K562 (cell line): ENCODE measurements at regions not wholly inside any gene's neighbourhood (a gene's known extent, or its start where the extent isn't known, plus 50 kb on each side); places are given as distances from the start of the nearest gene placed in this dataset.

Source experiments
- ATAC-seq: fragments of 200-7000 bp; cut with Tn5 transposase; 3 replicates; pipeline ENCODE4 v1.9.1; 2020; ENCODE audit warnings: moderate library complexity
- BruUV-seq: library from RNA; stranded (reverse); fragments of 400-500 nt; replicated peaks from 2 replicates; lab custom pipeline; 2021; lab: Mats Ljungman, UMichigan
- CTCF ChIA-PET: fragments of 300-600 bp; formaldehyde crosslinking; extraction: SDS; loops from one replicate; lab custom pipeline; 2021; ENCODE audit warnings: low intra/inter-chr PET ratio; lab: Yijun Ruan, JAX
- POLR2A ChIA-PET: fragments of 300-600, 350-650 bp; sonication (Branson Sonifier 250); formaldehyde crosslinking; extraction: SDS; loops from one replicate; lab custom pipeline; 2021; ENCODE audit warnings: antibody characterized with exemption, inconsistent platforms; lab: Yijun Ruan, JAX
- DNase-seq, 4 experiments: peaks; one replicate each; pipeline versions ENCODE4 v3.0.0 to v3.0.0-alpha.2; 2011 to 2018; ENCODE audit warnings: low spot score in 3 of 4, mixed read lengths in 3 of 4; ENCODE audit errors: extremely low read depth in 1 of 4
- FAIRE-seq: peaks from 2 replicates; lab custom pipeline; 2011; peaks lifted over from hg19 to GRCh38; lab: Jason Lieb, UNC
- H2AFZ ChIP-seq: 2 replicates; pipeline ENCODE4 v1.6.0; 2011; ENCODE audit warnings: low read depth, low read length, control low read depth, inconsistent platforms
- H3K27ac ChIP-seq: fragments of 200-600 bp; 3 replicates; pipeline ENCODE4 v1.8.0; 2011; ENCODE audit warnings: low read depth, mild to moderate bottlenecking, control low read depth, inconsistent platforms, low read length, moderate library complexity, mixed read lengths; ENCODE audit errors: extremely low read depth
- H3K27me3 ChIP-seq, 2 experiments: fragments of 300-600 bp in 1 of 2; 2 replicates in 1 of 2; 3 replicates in 1 of 2; pipeline versions ENCODE4 v1.6.0 to v1.8.0; 2011; ENCODE audit warnings: inconsistent platforms in 2 of 2, low read length in 2 of 2, mild to moderate bottlenecking in 1 of 2, mixed read lengths in 1 of 2, moderate library complexity in 1 of 2; ENCODE audit not compliant: control insufficient read depth in 2 of 2, insufficient read depth in 2 of 2
- H3K36me3 ChIP-seq: fragments of 300-600 bp; 3 replicates; pipeline ENCODE4 v1.8.0; 2011; ENCODE audit warnings: mild to moderate bottlenecking, low read length, inconsistent platforms; ENCODE audit not compliant: control insufficient read depth, insufficient read depth
- H3K4me1 ChIP-seq, 2 experiments: fragments of 200-600 bp in 1 of 2; replicated peaks in 1 of 2; 2 replicates in 1 of 2; 3 replicates in 1 of 2; pipeline versions ENCODE4 v1.5.1 to v1.8.0; 2011; ENCODE audit warnings: inconsistent platforms in 2 of 2, low read length in 2 of 2, mild to moderate bottlenecking in 1 of 2, mixed read lengths in 1 of 2, moderate library complexity in 1 of 2; ENCODE audit not compliant: control insufficient read depth in 2 of 2, insufficient read depth in 2 of 2
- H3K4me2 ChIP-seq: 2 replicates; pipeline ENCODE4 v1.6.1; 2011; ENCODE audit warnings: low read length, control low read depth, inconsistent platforms, mixed read lengths; ENCODE audit not compliant: insufficient read depth
- H3K4me3 ChIP-seq: fragments of 200-600 bp; sonication (generic), shearing (Covaris generic); 2 replicates; pipeline ENCODE4 v1.5.1; 2016; ENCODE audit warnings: control low read depth, inconsistent platforms
- H3K79me2 ChIP-seq: fragments of 200-600 bp; 3 replicates; pipeline ENCODE4 v1.8.0; 2011; ENCODE audit warnings: low read length, inconsistent platforms; ENCODE audit not compliant: control insufficient read depth, insufficient read depth
- H3K9ac ChIP-seq, 2 experiments: 2 replicates each; pipeline versions ENCODE4 v1.6.0 to v1.6.1; 2011; ENCODE audit warnings: low read depth in 2 of 2, low read length in 2 of 2, control low read depth in 1 of 2, inconsistent platforms in 1 of 2, mild to moderate bottlenecking in 1 of 2, mixed read lengths in 1 of 2; ENCODE audit not compliant: insufficient read depth in 1 of 2
- H3K9me1 ChIP-seq: one replicate; pipeline ENCODE4 v1.6.0; 2011; ENCODE audit warnings: inconsistent platforms, mild to moderate bottlenecking, low read length, moderate library complexity; ENCODE audit not compliant: control insufficient read depth, insufficient read depth
- H3K9me3 ChIP-seq: replicated peaks from 2 replicates; pipeline ENCODE4 v1.5.1; 2011; ENCODE audit warnings: low read depth, low read length, inconsistent platforms; ENCODE audit not compliant: control insufficient read depth, insufficient read depth
- H4K20me1 ChIP-seq: replicated peaks from 2 replicates; pipeline ENCODE4 v1.6.1; 2011; ENCODE audit warnings: low read length, inconsistent platforms, mixed read lengths; ENCODE audit not compliant: control insufficient read depth, insufficient read depth
- ARHGAP35 ChIP-seq: fragments of 450-650 bp; IDR thresholded peaks from 2 replicates; pipeline ENCODE4 v1.6.1; 2018; ENCODE audit not compliant: partially characterized antibody
- DMBX1 ChIP-seq: fragments of 250-450 bp; sonication (Bioruptor Pico); IDR thresholded peaks from 2 replicates; pipeline ENCODE4 v1.8.0; 2022; ENCODE audit warnings: inconsistent platforms, mild to moderate bottlenecking, moderate library complexity, borderline replicate concordance
- ELF1 ChIP-seq: fragments of 200-800 bp; sonication (Bioruptor generic); IDR thresholded peaks from 2 replicates; pipeline ENCODE4 v1.6.1; 2016; ENCODE audit warnings: missing genetic modification characterization, missing compliant biosample characterization
- MIER1 ChIP-seq: fragments of 450-650 bp; IDR thresholded peaks from 2 replicates; pipeline ENCODE4 v1.6.1; 2016; ENCODE audit warnings: antibody characterized with exemption, mild to moderate bottlenecking, low read depth
- PURB ChIP-seq: sonication (generic); formaldehyde crosslinking; IDR thresholded peaks from 2 replicates; pipeline ENCODE4 v1.9.0; 2021; ENCODE audit warnings: low read depth, mild to moderate bottlenecking, missing genetic modification reagents
- ZNF24 ChIP-seq: fragments of 450-650 bp; IDR thresholded peaks from 2 replicates; pipeline ENCODE4 v1.6.1; 2016
- ZNF444 ChIP-seq: fragments of 250-450 bp; sonication (Bioruptor Pico); IDR thresholded peaks from 2 replicates; pipeline ENCODE4 v1.4.0; 2020; ENCODE audit warnings: mild to moderate bottlenecking, moderate library complexity
- WGBS: fragments of 100-300 bp; shearing (Covaris generic); methylation state at CpG from one replicate; pipeline ENCODE4 v1.1.6; 2016; ENCODE audit warnings: low coverage, mixed read lengths; ENCODE audit not compliant: insufficient coverage; ENCODE audit errors: missing lambda C conversion rate; 5-methylcytosine and 5-hydroxymethylcytosine counted together
- in situ Hi-C: fragments of 300-500 bp; cut with MboI; formaldehyde crosslinking; loops from 4 replicates; pipeline ENCODE4 v1.15.0; 2018; ENCODE audit warnings: inconsistent platforms, mixed read lengths
- intact Hi-C: fragments of 100-400 bp; cut with micrococcal nuclease; formaldehyde crosslinking; loops from 2 replicates; pipeline ENCODE4 v1.14.2; 2022
- TF ChIP-seq, protein P1 (sequence below): fragments of 250-450 bp; sonication (Bioruptor Pico); IDR thresholded peaks from 2 replicates; pipeline ENCODE4 v1.4.0; 2020; ENCODE audit warnings: mild to moderate bottlenecking, moderate library complexity
- TF ChIP-seq, protein P2 (sequence below): fragments of 450-650 bp; formaldehyde crosslinking; IDR thresholded peaks from 2 replicates; pipeline ENCODE4 v1.4.0; 2020; ENCODE audit warnings: mild to moderate bottlenecking, moderate library complexity
- TF ChIP-seq, protein P3 (sequence below): sonication (generic); formaldehyde crosslinking; IDR thresholded peaks from 2 replicates; pipeline ENCODE4 v1.8.0; 2022; ENCODE audit warnings: missing genetic modification reagents, mild to moderate bottlenecking, borderline replicate concordance
- TF ChIP-seq, protein P4 (sequence below): fragments of 200-800 bp; sonication (Bioruptor generic); IDR thresholded peaks from 2 replicates; pipeline ENCODE4 v1.6.1; 2016; ENCODE audit warnings: missing genetic modification characterization, missing compliant biosample characterization

DNA sequence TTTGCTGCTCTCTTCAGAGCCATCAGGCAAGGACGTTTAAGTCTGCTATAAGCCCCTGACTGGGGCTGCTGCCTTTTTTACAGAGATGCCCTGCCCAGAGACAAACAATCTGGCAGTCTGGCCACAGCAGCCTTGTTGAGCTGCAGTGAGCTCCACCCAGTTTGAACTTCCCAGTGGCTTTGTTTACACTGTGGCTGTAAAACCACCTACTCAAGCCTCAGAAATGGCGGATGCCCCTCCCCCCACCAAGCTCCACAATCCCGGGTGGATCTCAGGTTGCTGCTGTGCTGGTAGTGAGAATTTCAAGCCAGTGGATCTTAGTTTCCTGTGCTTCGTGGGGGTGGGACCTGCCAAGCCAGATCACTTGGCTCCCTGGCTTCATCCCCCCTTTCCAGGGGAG, 59.7 kb upstream of the SNCAIP start:
- in situ Hi-C loops, result no loop called here
- no peak for TF ChIP-seq ZNF24
- TF ChIP-seq, protein P1, sequence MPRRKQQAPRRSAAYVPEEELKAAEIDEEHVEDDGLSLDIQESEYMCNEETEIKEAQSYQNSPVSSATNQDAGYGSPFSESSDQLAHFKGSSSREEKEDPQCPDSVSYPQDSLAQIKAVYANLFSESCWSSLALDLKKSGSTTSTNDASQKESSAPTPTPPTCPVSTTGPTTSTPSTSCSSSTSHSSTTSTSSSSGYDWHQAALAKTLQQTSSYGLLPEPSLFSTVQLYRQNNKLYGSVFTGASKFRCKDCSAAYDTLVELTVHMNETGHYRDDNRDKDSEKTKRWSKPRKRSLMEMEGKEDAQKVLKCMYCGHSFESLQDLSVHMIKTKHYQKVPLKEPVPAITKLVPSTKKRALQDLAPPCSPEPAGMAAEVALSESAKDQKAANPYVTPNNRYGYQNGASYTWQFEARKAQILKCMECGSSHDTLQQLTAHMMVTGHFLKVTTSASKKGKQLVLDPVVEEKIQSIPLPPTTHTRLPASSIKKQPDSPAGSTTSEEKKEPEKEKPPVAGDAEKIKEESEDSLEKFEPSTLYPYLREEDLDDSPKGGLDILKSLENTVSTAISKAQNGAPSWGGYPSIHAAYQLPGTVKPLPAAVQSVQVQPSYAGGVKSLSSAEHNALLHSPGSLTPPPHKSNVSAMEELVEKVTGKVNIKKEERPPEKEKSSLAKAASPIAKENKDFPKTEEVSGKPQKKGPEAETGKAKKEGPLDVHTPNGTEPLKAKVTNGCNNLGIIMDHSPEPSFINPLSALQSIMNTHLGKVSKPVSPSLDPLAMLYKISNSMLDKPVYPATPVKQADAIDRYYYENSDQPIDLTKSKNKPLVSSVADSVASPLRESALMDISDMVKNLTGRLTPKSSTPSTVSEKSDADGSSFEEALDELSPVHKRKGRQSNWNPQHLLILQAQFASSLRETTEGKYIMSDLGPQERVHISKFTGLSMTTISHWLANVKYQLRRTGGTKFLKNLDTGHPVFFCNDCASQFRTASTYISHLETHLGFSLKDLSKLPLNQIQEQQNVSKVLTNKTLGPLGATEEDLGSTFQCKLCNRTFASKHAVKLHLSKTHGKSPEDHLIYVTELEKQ, result no peak
- TF ChIP-seq ZNF444 (CRISPR knock-in tag), result no peak
- TF ChIP-seq, protein P2, sequence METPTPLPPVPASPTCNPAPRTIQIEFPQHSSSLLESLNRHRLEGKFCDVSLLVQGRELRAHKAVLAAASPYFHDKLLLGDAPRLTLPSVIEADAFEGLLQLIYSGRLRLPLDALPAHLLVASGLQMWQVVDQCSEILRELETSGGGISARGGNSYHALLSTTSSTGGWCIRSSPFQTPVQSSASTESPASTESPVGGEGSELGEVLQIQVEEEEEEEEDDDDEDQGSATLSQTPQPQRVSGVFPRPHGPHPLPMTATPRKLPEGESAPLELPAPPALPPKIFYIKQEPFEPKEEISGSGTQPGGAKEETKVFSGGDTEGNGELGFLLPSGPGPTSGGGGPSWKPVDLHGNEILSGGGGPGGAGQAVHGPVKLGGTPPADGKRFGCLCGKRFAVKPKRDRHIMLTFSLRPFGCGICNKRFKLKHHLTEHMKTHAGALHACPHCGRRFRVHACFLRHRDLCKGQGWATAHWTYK (CRISPR knock-in tag), result no peak
- no peak for TF ChIP-seq PURB (CRISPR knock-in tag)
- no peak for TF ChIP-seq ARHGAP35
- TF ChIP-seq, protein P3, sequence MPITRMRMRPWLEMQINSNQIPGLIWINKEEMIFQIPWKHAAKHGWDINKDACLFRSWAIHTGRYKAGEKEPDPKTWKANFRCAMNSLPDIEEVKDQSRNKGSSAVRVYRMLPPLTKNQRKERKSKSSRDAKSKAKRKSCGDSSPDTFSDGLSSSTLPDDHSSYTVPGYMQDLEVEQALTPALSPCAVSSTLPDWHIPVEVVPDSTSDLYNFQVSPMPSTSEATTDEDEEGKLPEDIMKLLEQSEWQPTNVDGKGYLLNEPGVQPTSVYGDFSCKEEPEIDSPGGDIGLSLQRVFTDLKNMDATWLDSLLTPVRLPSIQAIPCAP, result no peak
- TF ChIP-seq ELF1 (tag), result no peak
- TF ChIP-seq, protein P4, sequence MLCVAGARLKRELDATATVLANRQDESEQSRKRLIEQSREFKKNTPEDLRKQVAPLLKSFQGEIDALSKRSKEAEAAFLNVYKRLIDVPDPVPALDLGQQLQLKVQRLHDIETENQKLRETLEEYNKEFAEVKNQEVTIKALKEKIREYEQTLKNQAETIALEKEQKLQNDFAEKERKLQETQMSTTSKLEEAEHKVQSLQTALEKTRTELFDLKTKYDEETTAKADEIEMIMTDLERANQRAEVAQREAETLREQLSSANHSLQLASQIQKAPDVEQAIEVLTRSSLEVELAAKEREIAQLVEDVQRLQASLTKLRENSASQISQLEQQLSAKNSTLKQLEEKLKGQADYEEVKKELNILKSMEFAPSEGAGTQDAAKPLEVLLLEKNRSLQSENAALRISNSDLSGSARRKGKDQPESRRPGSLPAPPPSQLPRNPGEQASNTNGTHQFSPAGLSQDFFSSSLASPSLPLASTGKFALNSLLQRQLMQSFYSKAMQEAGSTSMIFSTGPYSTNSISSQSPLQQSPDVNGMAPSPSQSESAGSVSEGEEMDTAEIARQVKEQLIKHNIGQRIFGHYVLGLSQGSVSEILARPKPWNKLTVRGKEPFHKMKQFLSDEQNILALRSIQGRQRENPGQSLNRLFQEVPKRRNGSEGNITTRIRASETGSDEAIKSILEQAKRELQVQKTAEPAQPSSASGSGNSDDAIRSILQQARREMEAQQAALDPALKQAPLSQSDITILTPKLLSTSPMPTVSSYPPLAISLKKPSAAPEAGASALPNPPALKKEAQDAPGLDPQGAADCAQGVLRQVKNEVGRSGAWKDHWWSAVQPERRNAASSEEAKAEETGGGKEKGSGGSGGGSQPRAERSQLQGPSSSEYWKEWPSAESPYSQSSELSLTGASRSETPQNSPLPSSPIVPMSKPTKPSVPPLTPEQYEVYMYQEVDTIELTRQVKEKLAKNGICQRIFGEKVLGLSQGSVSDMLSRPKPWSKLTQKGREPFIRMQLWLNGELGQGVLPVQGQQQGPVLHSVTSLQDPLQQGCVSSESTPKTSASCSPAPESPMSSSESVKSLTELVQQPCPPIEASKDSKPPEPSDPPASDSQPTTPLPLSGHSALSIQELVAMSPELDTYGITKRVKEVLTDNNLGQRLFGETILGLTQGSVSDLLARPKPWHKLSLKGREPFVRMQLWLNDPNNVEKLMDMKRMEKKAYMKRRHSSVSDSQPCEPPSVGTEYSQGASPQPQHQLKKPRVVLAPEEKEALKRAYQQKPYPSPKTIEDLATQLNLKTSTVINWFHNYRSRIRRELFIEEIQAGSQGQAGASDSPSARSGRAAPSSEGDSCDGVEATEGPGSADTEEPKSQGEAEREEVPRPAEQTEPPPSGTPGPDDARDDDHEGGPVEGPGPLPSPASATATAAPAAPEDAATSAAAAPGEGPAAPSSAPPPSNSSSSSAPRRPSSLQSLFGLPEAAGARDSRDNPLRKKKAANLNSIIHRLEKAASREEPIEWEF (CRISPR knock-in tag), result no peak
- no peak for TF ChIP-seq DMBX1 (CRISPR knock-in tag)
- TF ChIP-seq MIER1, result no peak
- H3K9ac ChIP-seq, result no peak overlapping the region
- no peak overlapping the region for H3K4me3 ChIP-seq
- no peaks in the 10 kb centered on the region for H3K36me3 ChIP-seq
- FAIRE-seq (no peak), ATAC-seq (no peak), DNase-seq (no peak)
- BruUV-seq, result no TSS peak
- WGBS, result 0% methylated on average over 4 of the region's 4 CpGs
- no peaks in the 10 kb centered on the region; the same call in 1 of the 2 replicates for H3K9me3 ChIP-seq
- intact Hi-C loops, result no loop called here
- H4K20me1 ChIP-seq, result no peaks in the 10 kb centered on the region
- CTCF ChIA-PET, result no interaction called here
- no peaks in the 10 kb centered on the region for H3K9me1 ChIP-seq
- H2AFZ ChIP-seq, result no peak overlapping the region
- POLR2A ChIA-PET, result no interaction called here
- H3K4me1 ChIP-seq, result no peaks in the 10 kb centered on the region
- no peaks in the 10 kb centered on the region for H3K27me3 ChIP-seq
- no peaks in the 10 kb centered on the region for H3K79me2 ChIP-seq
- H3K27ac ChIP-seq, result no peak overlapping the region
- no peak overlapping the region for H3K4me2 ChIP-seq
